HEK293 (cell line): ENCODE measurements at regions not wholly inside any gene's neighbourhood (a gene's known extent, or its start where the extent isn't known, plus 50 kb on each side); places are given as distances from the start of the nearest gene placed in this dataset.

Experiments used
- CTCF ChIA-PET: fragments of 350-600 bp; formaldehyde crosslinking; extraction: SDS; loops from one replicate; lab custom pipeline; 2021; ENCODE audit warnings: antibody characterized with exemption; lab: Yijun Ruan, JAX
- POLR2A ChIA-PET: fragments of 300-600 bp; formaldehyde crosslinking; extraction: SDS; loops from one replicate; lab custom pipeline; 2020; ENCODE audit warnings: antibody characterized with exemption, inconsistent platforms; lab: Yijun Ruan, JAX
- H3K27ac ChIP-seq: fragments of 200-500 bp; sonication (Bioruptor generic); 2 replicates; pipeline ENCODE4 v1.5.1; 2014; ENCODE audit warnings: low read depth, low read length, control low read depth, inconsistent platforms; ENCODE audit errors: extremely low read depth
- H3K36me3 ChIP-seq, 2 experiments: fragments of 200-500 bp in 1 of 2; sonication (Bioruptor generic) in 1 of 2; 1 replicate in 1 of 2; 2 replicates in 1 of 2; pipeline ENCODE4 v1.5.1; 2014 to 2017; ENCODE audit warnings: inconsistent platforms in 2 of 2, low read length in 2 of 2; ENCODE audit not compliant: control insufficient read depth in 2 of 2, insufficient read depth in 1 of 2
- H3K4me1 ChIP-seq: fragments of 200-500 bp; sonication (Bioruptor generic); 2 replicates; pipeline ENCODE4 v1.5.1; 2014; ENCODE audit warnings: mild to moderate bottlenecking, low read length, inconsistent platforms; ENCODE audit not compliant: control insufficient read depth, insufficient read depth
- H3K4me3 ChIP-seq: 2 replicates; pipeline ENCODE4 v1.5.1; 2011; ENCODE audit warnings: low read depth, mild to moderate bottlenecking, control low read depth, low read length, moderate library complexity
- H3K9me3 ChIP-seq: fragments of 200-500 bp; sonication (Bioruptor generic); 2 replicates; pipeline ENCODE4 v1.5.1; 2014; ENCODE audit warnings: low read depth, low read length, inconsistent platforms; ENCODE audit not compliant: control insufficient read depth, insufficient read depth
- CTCF ChIP-seq: fragments of 450-650 bp; formaldehyde crosslinking; IDR thresholded peaks from 2 replicates; pipeline ENCODE4 v1.5.1; 2016; ENCODE audit warnings: missing biosample characterization, missing genetic modification characterization
- EGR2 ChIP-seq: fragments of 450-650 bp; formaldehyde crosslinking; IDR thresholded peaks from 2 replicates; pipeline ENCODE4 v1.5.1; 2016; ENCODE audit warnings: low read depth, missing biosample characterization, missing genetic modification characterization
- KLF16 ChIP-seq: fragments of 450-650 bp; formaldehyde crosslinking; IDR thresholded peaks from 2 replicates; pipeline ENCODE4 v1.5.1; 2017; ENCODE audit warnings: missing biosample characterization, missing genetic modification characterization
- PRDM10 ChIP-seq: fragments of 450-650 bp; formaldehyde crosslinking; IDR thresholded peaks from 2 replicates; pipeline ENCODE4 v1.5.1; 2016; ENCODE audit warnings: missing biosample characterization, missing genetic modification characterization
- PRDM4 ChIP-seq: fragments of 450-650 bp; formaldehyde crosslinking; IDR thresholded peaks from 2 replicates; pipeline ENCODE4 v1.5.1; 2017; ENCODE audit warnings: missing biosample characterization, missing genetic modification characterization
- SETDB1 ChIP-seq: IDR thresholded peaks from one replicate; pipeline ENCODE4 v1.6.1; 2017; ENCODE audit warnings: mild to moderate bottlenecking, low read length, moderate library complexity, mixed read lengths; ENCODE audit not compliant: insufficient read length
- SP2 ChIP-seq: fragments of 450-650 bp; formaldehyde crosslinking; IDR thresholded peaks from 2 replicates; pipeline ENCODE4 v1.5.1; 2016; ENCODE audit warnings: missing biosample characterization, missing genetic modification characterization
- TCF7L2 ChIP-seq: IDR thresholded peaks from 2 replicates; pipeline ENCODE4 v1.6.1; 2011; ENCODE audit warnings: low read depth, mild to moderate bottlenecking, inconsistent platforms, low read length, moderate library complexity, borderline replicate concordance
- ZBTB17 ChIP-seq: fragments of 450-650 bp; formaldehyde crosslinking; IDR thresholded peaks from 2 replicates; pipeline ENCODE4 v1.5.1; 2016; ENCODE audit warnings: missing biosample characterization, missing genetic modification characterization
- ZBTB49 ChIP-seq: fragments of 450-650 bp; formaldehyde crosslinking; IDR thresholded peaks from 2 replicates; pipeline ENCODE4 v1.5.1; 2016; ENCODE audit warnings: missing biosample characterization, missing genetic modification characterization, low read depth
- ZFHX2 ChIP-seq: fragments of 450-650 bp; formaldehyde crosslinking; conservative IDR thresholded peaks from 2 replicates; pipeline ENCODE4 v1.5.1; 2016; ENCODE audit warnings: missing biosample characterization, missing genetic modification characterization
- ZFP41 ChIP-seq: fragments of 450-650 bp; formaldehyde crosslinking; IDR thresholded peaks from 2 replicates; pipeline ENCODE4 v1.5.1; 2016; ENCODE audit warnings: missing biosample characterization, missing genetic modification characterization, borderline replicate concordance
- ZNF146 ChIP-seq: fragments of 450-650 bp; formaldehyde crosslinking; IDR thresholded peaks from 2 replicates; pipeline ENCODE4 v1.5.1; 2016; ENCODE audit warnings: missing biosample characterization, missing genetic modification characterization
- ZNF184 ChIP-seq: fragments of 450-650 bp; IDR thresholded peaks from 2 replicates; pipeline ENCODE4 v1.5.1; 2018; ENCODE audit warnings: missing biosample characterization, mild to moderate bottlenecking, missing genetic modification characterization
- ZNF433 ChIP-seq: fragments of 450-650 bp; formaldehyde crosslinking; IDR thresholded peaks from 2 replicates; pipeline ENCODE4 v1.5.1; 2016; ENCODE audit warnings: missing biosample characterization, missing genetic modification characterization, low read depth
- ZNF549 ChIP-seq: fragments of 450-650 bp; IDR thresholded peaks from 2 replicates; pipeline ENCODE4 v1.5.1; 2018; ENCODE audit warnings: missing biosample characterization, missing genetic modification characterization, mild to moderate bottlenecking, inconsistent platforms, moderate library complexity
- ZNF639 ChIP-seq: fragments of 450-650 bp; formaldehyde crosslinking; IDR thresholded peaks from 2 replicates; pipeline ENCODE4 v1.5.1; 2016; ENCODE audit warnings: missing biosample characterization, missing genetic modification characterization
- ZNF670 ChIP-seq: fragments of 450-650 bp; formaldehyde crosslinking; IDR thresholded peaks from 2 replicates; pipeline ENCODE4 v1.5.1; 2016; ENCODE audit warnings: missing biosample characterization, missing genetic modification characterization, low read depth
- ZNF791 ChIP-seq: fragments of 450-650 bp; formaldehyde crosslinking; IDR thresholded peaks from 2 replicates; pipeline ENCODE4 v1.5.1; 2016; ENCODE audit warnings: missing biosample characterization, missing genetic modification characterization
- ZXDB ChIP-seq: fragments of 450-650 bp; formaldehyde crosslinking; IDR thresholded peaks from 2 replicates; pipeline ENCODE4 v1.5.1; 2016; ENCODE audit warnings: missing biosample characterization, missing genetic modification characterization

GRCh38 chr10:10528563-10528910 is 489.1 kb upstream of the CELF2 start:
- POLR2A ChIA-PET: no interaction called here
- H3K9me3 ChIP-seq: no peaks in the 10 kb centered on the region
- no peaks in the 10 kb centered on the region for H3K36me3 ChIP-seq
- no peak for TF ChIP-seq ZNF670
- no peak for TF ChIP-seq PRDM4 (tag by site-specific recombination)
- TF ChIP-seq EGR2 (tag by site-specific recombination): no peak
- TF ChIP-seq, all 188 proteins: peak for 0
- no peaks in the 10 kb centered on the region for H3K4me1 ChIP-seq
- no peak overlapping the region for H3K4me3 ChIP-seq
- CTCF ChIA-PET: no interaction called here
- no peak overlapping the region for H3K27ac ChIP-seq

- POLR2A ChIA-PET: no interaction called here
- Histone ChIP-seq H3K4me1 (no peaks in the 10 kb centered on the region), H3K27ac (no peak overlapping the region), H3K36me3 (no peaks in the 10 kb centered on the region), H3K9me3 (no peaks in the 10 kb centered on the region), H3K4me3 (no peak overlapping the region)
- CTCF ChIA-PET: no interaction called here
- no peak for TF ChIP-seq ZFHX2 (tag by site-specific recombination)
- no peak for TF ChIP-seq ZNF433 (tag by site-specific recombination)
- no peak for TF ChIP-seq TCF7L2
- no peak for TF ChIP-seq SP2 (tag by site-specific recombination)
- no peak for TF ChIP-seq ZBTB17 (tag by site-specific recombination)
- TF ChIP-seq ZNF639 (tag by site-specific recombination): no peak
- no peak for TF ChIP-seq PRDM10
- no peak for TF ChIP-seq SETDB1
- TF ChIP-seq ZFP41 (tag by site-specific recombination): no peak
- TF ChIP-seq ZNF549 (tag by site-specific recombination): no peak
- TF ChIP-seq ZNF791 (tag by site-specific recombination): no peak
- TF ChIP-seq CTCF (tag by site-specific recombination): no peak
- no peak for TF ChIP-seq ZNF146
- TF ChIP-seq KLF16 (tag by site-specific recombination): no peak
- no peak for TF ChIP-seq ZBTB49 (tag by site-specific recombination)
- TF ChIP-seq ZXDB (tag by site-specific recombination): no peak
- no peak for TF ChIP-seq ZNF184 (tag by site-specific recombination)
Observed at GRCh38 chr10:10530313-10530712, 487.4 kb upstream of the CELF2 start.
